ENCODE measurements at regions not wholly inside any gene's neighbourhood (a gene's known extent, or its start where the extent isn't known, plus 50 kb on each side); places are given as distances from the start of the nearest gene placed in this dataset.

GRCh38 chr9:85291266-85291665 is 450.5 kb downstream of the AGTPBP1 start:
- no peak overlapping the region for H2AFZ ChIP-seq (ENCODE audit: low read depth, low read length)
- intact Hi-C loops (cut with micrococcal nuclease) (no loop called here), in situ Hi-C loops (cut with MboI) (no loop called here)
- CTCF ChIA-PET (ENCODE audit: low intra/inter-chr PET ratio), result no interaction called here
- POLR2A ChIA-PET, result no interaction called here
- H3K4me3 ChIP-seq, result no peak overlapping the region
- H3K36me3 ChIP-seq (ENCODE audit: control insufficient read depth, insufficient read depth, low read length), result no peaks in the 10 kb centered on the region
- ATAC-seq (no peak), FAIRE-seq (no peak), DNase-seq (ENCODE audit: extremely low read depth in 1 of 4, low spot score in 3 of 4) (no peak)
- no peaks in the 10 kb centered on the region for H3K9me3 ChIP-seq (replicated peaks; ENCODE audit: control insufficient read depth, insufficient read depth, low read depth, low read length)
- no peak overlapping the region for H3K27ac ChIP-seq (ENCODE audit: extremely low read depth, low read depth, low read length)
- H3K27me3 ChIP-seq (ENCODE audit: control insufficient read depth in 2 of 2, insufficient read depth in 2 of 2, low read length in 2 of 2), result no peaks in the 10 kb centered on the region
- WGBS (ENCODE audit: insufficient coverage, low coverage, missing lambda C conversion rate), result 0% methylated on average over 6 of the region's 6 CpGs
- H4K20me1 ChIP-seq (replicated peaks; ENCODE audit: control insufficient read depth, insufficient read depth, low read length), result no peaks in the 10 kb centered on the region
- no peaks in the 10 kb centered on the region for H3K4me1 ChIP-seq (replicated peaks in 1 of 2; ENCODE audit: control insufficient read depth in 2 of 2, insufficient read depth in 2 of 2, low read length in 2 of 2)
- H3K9me1 ChIP-seq (ENCODE audit: control insufficient read depth, insufficient read depth, low read length), result no peaks in the 10 kb centered on the region
- no peaks in the 10 kb centered on the region for H3K79me2 ChIP-seq (ENCODE audit: control insufficient read depth, insufficient read depth, low read length)
- TF ChIP-seq FOXK2 (conservative IDR thresholded peaks at IDR 0.05 in 1 of 2, IDR thresholded peaks at IDR 0.05 in 1 of 2; ENCODE audit: low read depth in 2 of 2) (no peak), CHD7 (IDR thresholded peaks at IDR 0.05; ENCODE audit: low read depth, low read length) (no peak), SMAD4 (CRISPR knock-in tag; conservative IDR thresholded peaks at IDR 0.05) (no peak), SIRT6 (IDR thresholded peaks at IDR 0.05; ENCODE audit: low read depth, low read length) (no peak), TEAD4 (IDR thresholded peaks at IDR 0.05; ENCODE audit: low read length) (no peak), TEAD4 (CRISPR knock-in tag; IDR thresholded peaks at IDR 0.05; ENCODE audit: borderline replicate concordance) (no peak)
- TF ChIP-seq, protein P1, sequence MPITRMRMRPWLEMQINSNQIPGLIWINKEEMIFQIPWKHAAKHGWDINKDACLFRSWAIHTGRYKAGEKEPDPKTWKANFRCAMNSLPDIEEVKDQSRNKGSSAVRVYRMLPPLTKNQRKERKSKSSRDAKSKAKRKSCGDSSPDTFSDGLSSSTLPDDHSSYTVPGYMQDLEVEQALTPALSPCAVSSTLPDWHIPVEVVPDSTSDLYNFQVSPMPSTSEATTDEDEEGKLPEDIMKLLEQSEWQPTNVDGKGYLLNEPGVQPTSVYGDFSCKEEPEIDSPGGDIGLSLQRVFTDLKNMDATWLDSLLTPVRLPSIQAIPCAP (CRISPR knock-in tag; IDR thresholded peaks at IDR 0.05; ENCODE audit: borderline replicate concordance), result no peak
- TF ChIP-seq, protein P2, sequence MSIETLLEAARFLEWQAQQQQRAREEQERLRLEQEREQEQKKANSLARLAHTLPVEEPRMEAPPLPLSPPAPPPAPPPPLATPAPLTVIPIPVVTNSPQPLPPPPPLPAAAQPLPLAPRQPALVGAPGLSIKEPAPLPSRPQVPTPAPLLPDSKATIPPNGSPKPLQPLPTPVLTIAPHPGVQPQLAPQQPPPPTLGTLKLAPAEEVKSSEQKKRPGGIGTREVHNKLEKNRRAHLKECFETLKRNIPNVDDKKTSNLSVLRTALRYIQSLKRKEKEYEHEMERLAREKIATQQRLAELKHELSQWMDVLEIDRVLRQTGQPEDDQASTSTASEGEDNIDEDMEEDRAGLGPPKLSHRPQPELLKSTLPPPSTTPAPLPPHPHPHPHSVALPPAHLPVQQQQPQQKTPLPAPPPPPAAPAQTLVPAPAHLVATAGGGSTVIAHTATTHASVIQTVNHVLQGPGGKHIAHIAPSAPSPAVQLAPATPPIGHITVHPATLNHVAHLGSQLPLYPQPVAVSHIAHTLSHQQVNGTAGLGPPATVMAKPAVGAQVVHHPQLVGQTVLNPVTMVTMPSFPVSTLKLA (conservative IDR thresholded peaks at IDR 0.05), result no peak
- no peak overlapping the region for H3K4me2 ChIP-seq (ENCODE audit: insufficient read depth, low read length)
- no TSS peak for BruUV-seq (replicated peaks)
- H3K9ac ChIP-seq (ENCODE audit: insufficient read depth in 1 of 2, low read depth in 2 of 2, low read length in 2 of 2), result no peak overlapping the region
